ENCODE measurements at regions not wholly inside any gene's neighbourhood (a gene's known extent, or its start where the extent isn't known, plus 50 kb on each side); places are given as distances from the start of the nearest gene placed in this dataset.

GRCh38 chr5:71880536-71880935 lies 161.5 kb downstream of the CARTPT start:
- Histone ChIP-seq H3K9ac (ENCODE audit: low read depth, low read length) (no peak overlapping the region), H3K18ac (ENCODE audit: low read depth, low read length) (no peak overlapping the region), H2BK5ac (ENCODE audit: low read depth, low read length, poor library complexity, severe bottlenecking) (no peak overlapping the region), H3K9me3 (ENCODE audit: control insufficient read depth, insufficient read depth, low read length) (no peaks in the 10 kb centered on the region), H2AK5ac (ENCODE audit: low read depth, low read length) (no peak overlapping the region), H3K27me3 (ENCODE audit: control insufficient read depth, insufficient read depth, low read length) (peaks cover 22% of the 10 kb centered on the region), H3K79me1 (ENCODE audit: low read depth in 1 of 2, low read length in 2 of 2) (no peaks in the 10 kb centered on the region), H4K8ac (ENCODE audit: low read depth in 2 of 2, low read length in 2 of 2) (no peak overlapping the region), H3K4me3 (ENCODE audit: insufficient read depth, low read depth, low read length) (no peak overlapping the region), H3K4me2 (ENCODE audit: low read depth, low read length) (no peak overlapping the region), H3K27ac (ENCODE audit: insufficient read depth, low read length) (no peak overlapping the region), H3K56ac (ENCODE audit: extremely low read depth, insufficient read depth, low read length) (no peak overlapping the region), H3K36me3 (ENCODE audit: control insufficient read depth, insufficient read depth, low read length) (no peaks in the 10 kb centered on the region), H3K14ac (replicated peaks; ENCODE audit: low read depth, low read length) (no peak overlapping the region), H3K4me1 (ENCODE audit: control insufficient read depth, insufficient read depth, low read length) (peaks cover 6% of the 10 kb centered on the region), H4K20me1 (ENCODE audit: insufficient read depth, low read length) (no peaks in the 10 kb centered on the region), H2BK120ac (ENCODE audit: low read depth, low read length) (no peak overlapping the region), H2AK9ac (replicated peaks; ENCODE audit: low read depth, low read length, poor library complexity) (no peak overlapping the region), H4K5ac (ENCODE audit: low read depth, low read length) (no peak overlapping the region), H3K23ac (ENCODE audit: low read depth, low read length) (no peak overlapping the region), H3K9me1 (ENCODE audit: insufficient read depth, low read length) (peaks cover 3% of the 10 kb centered on the region; the same call in 1 of the 2 replicates), H3K4ac (ENCODE audit: low read depth, low read length) (no peak overlapping the region), H2BK20ac (ENCODE audit: low read depth, low read length) (no peak overlapping the region), H2BK15ac (ENCODE audit: low read depth, low read length) (no peak overlapping the region), H4K91ac (ENCODE audit: insufficient read depth, low read depth, low read length) (no peak overlapping the region), H2AFZ (replicated peaks; ENCODE audit: low read length, poor library complexity) (no peak overlapping the region)
- DNase-seq (no peak), ATAC-seq (ENCODE audit: low read depth) (no peak)
- no peak for TF ChIP-seq SMC3 (IDR thresholded peaks at IDR 0.05; ENCODE audit: low read depth, low read length)
- no peak for TF ChIP-seq MAZ (IDR thresholded peaks at IDR 0.05; ENCODE audit: borderline replicate concordance, low read depth, low read length)
- TF ChIP-seq NFE2L2 (IDR thresholded peaks at IDR 0.05; ENCODE audit: low read depth, low read length): no peak
- no peak for TF ChIP-seq CHD1 (IDR thresholded peaks at IDR 0.05; ENCODE audit: low read depth, low read length)
- TF ChIP-seq, protein P1, sequence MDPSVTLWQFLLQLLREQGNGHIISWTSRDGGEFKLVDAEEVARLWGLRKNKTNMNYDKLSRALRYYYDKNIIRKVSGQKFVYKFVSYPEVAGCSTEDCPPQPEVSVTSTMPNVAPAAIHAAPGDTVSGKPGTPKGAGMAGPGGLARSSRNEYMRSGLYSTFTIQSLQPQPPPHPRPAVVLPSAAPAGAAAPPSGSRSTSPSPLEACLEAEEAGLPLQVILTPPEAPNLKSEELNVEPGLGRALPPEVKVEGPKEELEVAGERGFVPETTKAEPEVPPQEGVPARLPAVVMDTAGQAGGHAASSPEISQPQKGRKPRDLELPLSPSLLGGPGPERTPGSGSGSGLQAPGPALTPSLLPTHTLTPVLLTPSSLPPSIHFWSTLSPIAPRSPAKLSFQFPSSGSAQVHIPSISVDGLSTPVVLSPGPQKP (IDR thresholded peaks at IDR 0.05; ENCODE audit: borderline replicate concordance, low read depth, low read length): no peak
- TF ChIP-seq CEBPB (IDR thresholded peaks at IDR 0.05; ENCODE audit: low read depth, low read length): no peak
- TF ChIP-seq MXI1 (IDR thresholded peaks at IDR 0.05; ENCODE audit: borderline replicate concordance, low read depth, low read length): no peak
- no peak for TF ChIP-seq POLR2A (IDR thresholded peaks at IDR 0.05; ENCODE audit: low read depth, low read length)
- no peak for TF ChIP-seq RCOR1 (IDR thresholded peaks at IDR 0.05; ENCODE audit: insufficient replicate concordance, low read length)
- TF ChIP-seq, protein P2, sequence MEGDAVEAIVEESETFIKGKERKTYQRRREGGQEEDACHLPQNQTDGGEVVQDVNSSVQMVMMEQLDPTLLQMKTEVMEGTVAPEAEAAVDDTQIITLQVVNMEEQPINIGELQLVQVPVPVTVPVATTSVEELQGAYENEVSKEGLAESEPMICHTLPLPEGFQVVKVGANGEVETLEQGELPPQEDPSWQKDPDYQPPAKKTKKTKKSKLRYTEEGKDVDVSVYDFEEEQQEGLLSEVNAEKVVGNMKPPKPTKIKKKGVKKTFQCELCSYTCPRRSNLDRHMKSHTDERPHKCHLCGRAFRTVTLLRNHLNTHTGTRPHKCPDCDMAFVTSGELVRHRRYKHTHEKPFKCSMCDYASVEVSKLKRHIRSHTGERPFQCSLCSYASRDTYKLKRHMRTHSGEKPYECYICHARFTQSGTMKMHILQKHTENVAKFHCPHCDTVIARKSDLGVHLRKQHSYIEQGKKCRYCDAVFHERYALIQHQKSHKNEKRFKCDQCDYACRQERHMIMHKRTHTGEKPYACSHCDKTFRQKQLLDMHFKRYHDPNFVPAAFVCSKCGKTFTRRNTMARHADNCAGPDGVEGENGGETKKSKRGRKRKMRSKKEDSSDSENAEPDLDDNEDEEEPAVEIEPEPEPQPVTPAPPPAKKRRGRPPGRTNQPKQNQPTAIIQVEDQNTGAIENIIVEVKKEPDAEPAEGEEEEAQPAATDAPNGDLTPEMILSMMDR (conservative IDR thresholded peaks at IDR 0.05; ENCODE audit: low read depth, low read length): no peak
- intact Hi-C loops (cut with micrococcal nuclease): no loop called here
- POLR2A ChIA-PET (ENCODE audit: unreplicated experiment): no interaction called here
- CTCF ChIA-PET: no interaction called here
- BruUV-seq (replicated peaks): no TSS peak
- in situ Hi-C loops (cut with MboI; ENCODE audit: low sequenced_read_pairs): no loop called here
- WGBS, 2 experiments (ENCODE audit: extremely low coverage in 2 of 2, insufficient read length in 1 of 2): no CpG with 5 or more reads among the region's 5 CpGs
- dilution Hi-C loops (cut with HindIII; ENCODE audit: low sequenced_read_pairs, unreplicated experiment): no loop called here

All from IMR-90 (cell line).